ENCODE measurements at regions not wholly inside any gene's neighbourhood (a gene's known extent, or its start where the extent isn't known, plus 50 kb on each side); places are given as distances from the start of the nearest gene placed in this dataset.

GRCh38 chr12:60194678-60195077 lies 598.8 kb downstream of the SLC16A7 start:
- peak; percentile 25 for DNase-seq
- H3K4ac ChIP-seq (ENCODE audit: low read depth, low read length): no peak overlapping the region
- no peak overlapping the region for H2BK120ac ChIP-seq (ENCODE audit: low read depth, low read length)
- no peak overlapping the region for H3K56ac ChIP-seq (ENCODE audit: low read length)
- H3K36me3 ChIP-seq (ENCODE audit: control insufficient read depth, insufficient read depth, low read length): no peaks in the 10 kb centered on the region
- no peak overlapping the region for H2BK15ac ChIP-seq (replicated peaks; ENCODE audit: low read depth)
- no peak overlapping the region for H3K18ac ChIP-seq (ENCODE audit: low read length)
- H3K4me2 ChIP-seq (ENCODE audit: low read length): no peak overlapping the region
- H4K8ac ChIP-seq (ENCODE audit: low read depth, low read length): no peak overlapping the region
- H3K79me1 ChIP-seq (ENCODE audit: low read length): no peaks in the 10 kb centered on the region
- H2BK5ac ChIP-seq (ENCODE audit: low read length): no peak overlapping the region
- no peaks in the 10 kb centered on the region for H3K79me2 ChIP-seq (ENCODE audit: control insufficient read depth, insufficient read depth, low read length)
- no peak overlapping the region for H3K9ac ChIP-seq (ENCODE audit: low read length)
- no peaks in the 10 kb centered on the region for H3K27me3 ChIP-seq (ENCODE audit: insufficient read depth, low read length, poor library complexity)
- H3K23ac ChIP-seq (ENCODE audit: low read length): no peak overlapping the region
- no peaks in the 10 kb centered on the region for H3K4me1 ChIP-seq (ENCODE audit: control insufficient read depth, low read depth, low read length)
- H3K4me3 ChIP-seq (ENCODE audit: low read length): no peak overlapping the region
- no peak overlapping the region for H4K5ac ChIP-seq (ENCODE audit: low read length)
- H2AK5ac ChIP-seq (ENCODE audit: low read length): no peak overlapping the region
- H3K27ac ChIP-seq (ENCODE audit: low read depth, low read length): no peak overlapping the region

- H3K4me3 ChIP-seq (ENCODE audit: low read length): no peak overlapping the region
- no peaks in the 10 kb centered on the region for H3K79me1 ChIP-seq (ENCODE audit: low read length)
- no peaks in the 10 kb centered on the region for H3K4me1 ChIP-seq (ENCODE audit: control insufficient read depth, low read depth, low read length)
- H3K9ac ChIP-seq (ENCODE audit: low read length): no peak overlapping the region
- no peaks in the 10 kb centered on the region for H3K27me3 ChIP-seq (ENCODE audit: insufficient read depth, low read length, poor library complexity)
- H3K56ac ChIP-seq (ENCODE audit: low read length): no peak overlapping the region
- no peak overlapping the region for H4K5ac ChIP-seq (ENCODE audit: low read length)
- no peak overlapping the region for H2BK120ac ChIP-seq (ENCODE audit: low read depth, low read length)
- no peak overlapping the region for H2BK15ac ChIP-seq (replicated peaks; ENCODE audit: low read depth)
- H3K4ac ChIP-seq (ENCODE audit: low read depth, low read length): no peak overlapping the region
- H3K18ac ChIP-seq (ENCODE audit: low read length): no peak overlapping the region
- H2AK5ac ChIP-seq (ENCODE audit: low read length): no peak overlapping the region
- no peaks in the 10 kb centered on the region for H3K36me3 ChIP-seq (ENCODE audit: control insufficient read depth, insufficient read depth, low read length)
- H2BK5ac ChIP-seq (ENCODE audit: low read length): no peak overlapping the region
- H3K23ac ChIP-seq (ENCODE audit: low read length): no peak overlapping the region
- DNase-seq: peak; percentile 6
- no peak overlapping the region for H3K4me2 ChIP-seq (ENCODE audit: low read length)
- H3K79me2 ChIP-seq (ENCODE audit: control insufficient read depth, insufficient read depth, low read length): no peaks in the 10 kb centered on the region
- no peak overlapping the region for H4K8ac ChIP-seq (ENCODE audit: low read depth, low read length)
- H3K27ac ChIP-seq (ENCODE audit: low read depth, low read length): no peak overlapping the region
- no CpG with 5 or more reads among the region's 1 CpG for WGBS (ENCODE audit: extremely low coverage, insufficient coverage, low lambda C conversion rate)
Measured at GRCh38 chr12:60195483-60195882, 599.7 kb downstream of the SLC16A7 start.

- Histone ChIP-seq H3K27ac (ENCODE audit: low read depth, low read length) (no peak overlapping the region), H2AK5ac (ENCODE audit: low read length) (no peak overlapping the region), H3K18ac (ENCODE audit: low read length) (no peak overlapping the region), H2BK120ac (ENCODE audit: low read depth, low read length) (no peak overlapping the region), H3K56ac (ENCODE audit: low read length) (no peak overlapping the region), H2BK15ac (replicated peaks; ENCODE audit: low read depth) (no peak overlapping the region), H3K27me3 (ENCODE audit: insufficient read depth, low read length, poor library complexity) (no peaks in the 10 kb centered on the region), H3K4me1 (ENCODE audit: control insufficient read depth, low read depth, low read length) (no peaks in the 10 kb centered on the region), H4K8ac (ENCODE audit: low read depth, low read length) (no peak overlapping the region), H4K5ac (ENCODE audit: low read length) (no peak overlapping the region), H3K36me3 (ENCODE audit: control insufficient read depth, insufficient read depth, low read length) (no peaks in the 10 kb centered on the region), H3K79me2 (ENCODE audit: control insufficient read depth, insufficient read depth, low read length) (no peaks in the 10 kb centered on the region), H3K23ac (ENCODE audit: low read length) (no peak overlapping the region), H3K4me3 (ENCODE audit: low read length) (no peak overlapping the region), H2BK5ac (ENCODE audit: low read length) (no peak overlapping the region), H3K79me1 (ENCODE audit: low read length) (no peaks in the 10 kb centered on the region), H3K4ac (ENCODE audit: low read depth, low read length) (no peak overlapping the region), H3K9ac (ENCODE audit: low read length) (no peak overlapping the region), H3K4me2 (ENCODE audit: low read length) (no peak overlapping the region)
- WGBS (ENCODE audit: extremely low coverage, insufficient coverage, low lambda C conversion rate): no CpG with 5 or more reads among the region's 10 CpGs
- no peak for DNase-seq
Measured at GRCh38 chr12:60196366-60196765, 600.5 kb downstream of the SLC16A7 start.

GRCh38 chr12:60197589-60197988 lies 601.8 kb downstream of the SLC16A7 start:
- Histone ChIP-seq H2BK5ac (ENCODE audit: low read length) (no peak overlapping the region), H3K18ac (ENCODE audit: low read length) (no peak overlapping the region), H3K23ac (ENCODE audit: low read length) (no peak overlapping the region), H3K4me3 (ENCODE audit: low read length) (no peak overlapping the region), H2AK5ac (ENCODE audit: low read length) (no peak overlapping the region), H3K27me3 (ENCODE audit: insufficient read depth, low read length, poor library complexity) (no peaks in the 10 kb centered on the region), H3K79me1 (ENCODE audit: low read length) (no peaks in the 10 kb centered on the region), H2BK120ac (ENCODE audit: low read depth, low read length) (no peak overlapping the region), H3K4me2 (ENCODE audit: low read length) (no peak overlapping the region), H3K56ac (ENCODE audit: low read length) (no peak overlapping the region), H3K27ac (ENCODE audit: low read depth, low read length) (no peak overlapping the region), H2BK15ac (replicated peaks; ENCODE audit: low read depth) (no peak overlapping the region), H3K9ac (ENCODE audit: low read length) (no peak overlapping the region), H4K5ac (ENCODE audit: low read length) (no peak overlapping the region), H4K8ac (ENCODE audit: low read depth, low read length) (no peak overlapping the region), H3K4ac (ENCODE audit: low read depth, low read length) (no peak overlapping the region), H3K79me2 (ENCODE audit: control insufficient read depth, insufficient read depth, low read length) (no peaks in the 10 kb centered on the region), H3K36me3 (ENCODE audit: control insufficient read depth, insufficient read depth, low read length) (no peaks in the 10 kb centered on the region), H3K4me1 (ENCODE audit: control insufficient read depth, low read depth, low read length) (no peaks in the 10 kb centered on the region)
- no CpG with 5 or more reads among the region's 2 CpGs for WGBS (ENCODE audit: extremely low coverage, insufficient coverage, low lambda C conversion rate)
- DNase-seq: no peak

- Histone ChIP-seq H3K23ac (ENCODE audit: low read length) (no peak overlapping the region), H3K9ac (ENCODE audit: low read length) (no peak overlapping the region), H2BK5ac (ENCODE audit: low read length) (no peak overlapping the region), H3K4me1 (ENCODE audit: control insufficient read depth, low read depth, low read length) (no peaks in the 10 kb centered on the region), H3K79me1 (ENCODE audit: low read length) (no peaks in the 10 kb centered on the region), H3K4ac (ENCODE audit: low read depth, low read length) (no peak overlapping the region), H2AK5ac (ENCODE audit: low read length) (no peak overlapping the region), H3K27me3 (ENCODE audit: insufficient read depth, low read length, poor library complexity) (no peaks in the 10 kb centered on the region), H4K8ac (ENCODE audit: low read depth, low read length) (no peak overlapping the region), H3K36me3 (ENCODE audit: control insufficient read depth, insufficient read depth, low read length) (no peaks in the 10 kb centered on the region), H3K4me3 (ENCODE audit: low read length) (no peak overlapping the region), H3K27ac (ENCODE audit: low read depth, low read length) (no peak overlapping the region), H2BK15ac (replicated peaks; ENCODE audit: low read depth) (no peak overlapping the region), H3K18ac (ENCODE audit: low read length) (no peak overlapping the region), H3K4me2 (ENCODE audit: low read length) (no peak overlapping the region), H2BK120ac (ENCODE audit: low read depth, low read length) (no peak overlapping the region), H3K56ac (ENCODE audit: low read length) (no peak overlapping the region), H3K79me2 (ENCODE audit: control insufficient read depth, insufficient read depth, low read length) (no peaks in the 10 kb centered on the region), H4K5ac (ENCODE audit: low read length) (no peak overlapping the region)
- no CpG with 5 or more reads among the region's 4 CpGs for WGBS (ENCODE audit: extremely low coverage, insufficient coverage, low lambda C conversion rate)
- DNase-seq: no peak
Measured at GRCh38 chr12:60201891-60202290, 606.1 kb downstream of the SLC16A7 start.

- H3K79me1 ChIP-seq (ENCODE audit: low read length): no peaks in the 10 kb centered on the region
- DNase-seq: peak; percentile 59
- H3K4me3 ChIP-seq (ENCODE audit: low read length): no peak overlapping the region
- no peak overlapping the region for H4K5ac ChIP-seq (ENCODE audit: low read length)
- no peak overlapping the region for H3K4ac ChIP-seq (ENCODE audit: low read depth, low read length)
- H3K18ac ChIP-seq (ENCODE audit: low read length): no peak overlapping the region
- no peaks in the 10 kb centered on the region for H3K27me3 ChIP-seq (ENCODE audit: insufficient read depth, low read length, poor library complexity)
- H2AK5ac ChIP-seq (ENCODE audit: low read length): no peak overlapping the region
- H2BK15ac ChIP-seq (replicated peaks; ENCODE audit: low read depth): no peak overlapping the region
- no CpG with 5 or more reads among the region's 1 CpG for WGBS (ENCODE audit: extremely low coverage, insufficient coverage, low lambda C conversion rate)
- no peak overlapping the region for H3K56ac ChIP-seq (ENCODE audit: low read length)
- no peak overlapping the region for H2BK5ac ChIP-seq (ENCODE audit: low read length)
- H3K79me2 ChIP-seq (ENCODE audit: control insufficient read depth, insufficient read depth, low read length): no peaks in the 10 kb centered on the region
- H3K23ac ChIP-seq (ENCODE audit: low read length): no peak overlapping the region
- H3K4me1 ChIP-seq (ENCODE audit: control insufficient read depth, low read depth, low read length): no peaks in the 10 kb centered on the region
- no peak overlapping the region for H3K9ac ChIP-seq (ENCODE audit: low read length)
- no peaks in the 10 kb centered on the region for H3K36me3 ChIP-seq (ENCODE audit: control insufficient read depth, insufficient read depth, low read length)
- no peak overlapping the region for H3K4me2 ChIP-seq (ENCODE audit: low read length)
- H2BK120ac ChIP-seq (ENCODE audit: low read depth, low read length): no peak overlapping the region
- H4K8ac ChIP-seq (ENCODE audit: low read depth, low read length): no peak overlapping the region
- H3K27ac ChIP-seq (ENCODE audit: low read depth, low read length): no peak overlapping the region
Measured at GRCh38 chr12:60205500-60205899, 609.7 kb downstream of the SLC16A7 start.
